SKM-1 treated with dmso at 0.1 percent for 144 hours (cell line): ENCODE measurements at regions not wholly inside any gene's neighbourhood (a gene's known extent, or its start where the extent isn't known, plus 50 kb on each side); places are given as distances from the start of the nearest gene placed in this dataset.
A peak's percentile ranks its signal among the peaks of the same experiment; 100 is the strongest.

Experiments used
- DNase-seq: peaks from one replicate; lab custom pipeline; 2025; ENCODE audit not compliant: unreplicated experiment; lab: John Stamatoyannopoulos, UW

GRCh38 chr6:14707276-14707675 is 538.6 kb upstream of the JARID2 start:
- no peak for DNase-seq

GRCh38 chr6:14707971-14708465 is 537.9 kb upstream of the JARID2 start:
- no peak for DNase-seq

GRCh38 chr6:14709066-14709670 is 536.7 kb upstream of the JARID2 start:
- DNase-seq, result no peak

GRCh38 chr6:14709900-14710299 is 536.0 kb upstream of the JARID2 start:
- DNase-seq, result no peak

- no peak for DNase-seq
Observed at GRCh38 chr6:14710421-14710820, 535.4 kb upstream of the JARID2 start.

- DNase-seq, result peak; percentile 81
Observed at GRCh38 chr6:14711056-14711703, 534.7 kb upstream of the JARID2 start.

- DNase-seq, result no peak
Observed at GRCh38 chr6:14711704-14712379, 534.0 kb upstream of the JARID2 start.

- no peak for DNase-seq
Observed at GRCh38 chr6:14713008-14713960, 532.6 kb upstream of the JARID2 start.

GRCh38 chr6:14713966-14714631 is 531.8 kb upstream of the JARID2 start:
- no peak for DNase-seq

GRCh38 chr6:14715076-14715475 is 530.8 kb upstream of the JARID2 start:
- no peak for DNase-seq

GRCh38 chr6:14716499-14717146 is 529.2 kb upstream of the JARID2 start:
- DNase-seq, result no peak

- DNase-seq, result no peak
Observed at GRCh38 chr6:14717307-14717706, 528.6 kb upstream of the JARID2 start.

GRCh38 chr6:14718861-14719260 is 527.0 kb upstream of the JARID2 start:
- DNase-seq, result no peak

- DNase-seq, result no peak
Observed at GRCh38 chr6:14719270-14719669, 526.6 kb upstream of the JARID2 start.

- no peak for DNase-seq
Observed at GRCh38 chr6:14720411-14721102, 525.3 kb upstream of the JARID2 start.

- DNase-seq, result peak; percentile 96
Observed at GRCh38 chr6:14721103-14721758, 524.6 kb upstream of the JARID2 start.

- DNase-seq, result no peak
Observed at GRCh38 chr6:14722001-14722562, 523.8 kb upstream of the JARID2 start.

- DNase-seq, result no peak
Observed at GRCh38 chr6:14722704-14723103, 523.2 kb upstream of the JARID2 start.
